Activated CD4-positive, alpha-beta T cell treated with anti-CD3 and anti-CD28 coated beads, Interleukin-2, amount 50 U/mL, for 48 hours (primary cell): ENCODE measurements at regions not wholly inside any gene's neighbourhood (a gene's known extent, or its start where the extent isn't known, plus 50 kb on each side); places are given as distances from the start of the nearest gene placed in this dataset.
A peak's percentile ranks its signal among the peaks of the same experiment; 100 is the strongest.
"Not testable (repeated sequence)": the region's sequence is repeated elsewhere in the genome, so short reads cannot be mapped to it uniquely, and the experiment has no call there.

Experiments used
- DNase-seq, 2 experiments: peaks; one replicate each; pipeline ENCODE4 v3.0.0-alpha.2; 2020

GRCh38 chr20:50433001-50433761 lies 77.0 kb upstream of the PTPN1 start:
- no peak for DNase-seq

GRCh38 chr20:50434321-50434652 lies 75.9 kb upstream of the PTPN1 start:
- no peak for DNase-seq

GRCh38 chr20:50434653-50435396 lies 75.4 kb upstream of the PTPN1 start:
- DNase-seq: no peak

- DNase-seq: no peak
These were observed 74.7 kb upstream of the PTPN1 start for GRCh38 chr20:50435397-50436051.

GRCh38 chr20:50436052-50436656 lies 74.0 kb upstream of the PTPN1 start:
- no peak for DNase-seq

- no peak for DNase-seq
These were observed 73.5 kb upstream of the PTPN1 start for GRCh38 chr20:50436696-50437095.

- DNase-seq: peak; percentile 39 to 52
These were observed 71.2 kb upstream of the PTPN1 start for GRCh38 chr20:50438986-50439407.

GRCh38 chr20:50439539-50440453 lies 70.4 kb upstream of the PTPN1 start:
- no peak for DNase-seq

- DNase-seq: no peak
These were observed 67.7 kb upstream of the PTPN1 start for GRCh38 chr20:50442512-50442911.

- DNase-seq: no peak
These were observed 64.6 kb upstream of the PTPN1 start for GRCh38 chr20:50445354-50446151.

GRCh38 chr20:50446351-50447101 lies 63.7 kb upstream of the PTPN1 start:
- DNase-seq: no peak

- DNase-seq: no peak
These were observed 62.9 kb upstream of the PTPN1 start for GRCh38 chr20:50447102-50447804.

- no peak for DNase-seq
These were observed 62.4 kb upstream of the PTPN1 start for GRCh38 chr20:50447817-50448216.

- not testable (repeated sequence) for DNase-seq
These were observed 61.4 kb upstream of the PTPN1 start for GRCh38 chr20:50448625-50449403.

GRCh38 chr20:50449738-50450492 lies 60.3 kb upstream of the PTPN1 start:
- no peak for DNase-seq

GRCh38 chr20:50450493-50450826 lies 59.7 kb upstream of the PTPN1 start:
- DNase-seq: no peak

- DNase-seq: no peak
These were observed 59.1 kb upstream of the PTPN1 start for GRCh38 chr20:50450881-50451752.
